ENCODE measurements at regions not wholly inside any gene's neighbourhood (a gene's known extent, or its start where the extent isn't known, plus 50 kb on each side); places are given as distances from the start of the nearest gene placed in this dataset.
"Not testable (repeated sequence)": the region's sequence is repeated elsewhere in the genome, so short reads cannot be mapped to it uniquely, and the experiment has no call there.

DNA sequence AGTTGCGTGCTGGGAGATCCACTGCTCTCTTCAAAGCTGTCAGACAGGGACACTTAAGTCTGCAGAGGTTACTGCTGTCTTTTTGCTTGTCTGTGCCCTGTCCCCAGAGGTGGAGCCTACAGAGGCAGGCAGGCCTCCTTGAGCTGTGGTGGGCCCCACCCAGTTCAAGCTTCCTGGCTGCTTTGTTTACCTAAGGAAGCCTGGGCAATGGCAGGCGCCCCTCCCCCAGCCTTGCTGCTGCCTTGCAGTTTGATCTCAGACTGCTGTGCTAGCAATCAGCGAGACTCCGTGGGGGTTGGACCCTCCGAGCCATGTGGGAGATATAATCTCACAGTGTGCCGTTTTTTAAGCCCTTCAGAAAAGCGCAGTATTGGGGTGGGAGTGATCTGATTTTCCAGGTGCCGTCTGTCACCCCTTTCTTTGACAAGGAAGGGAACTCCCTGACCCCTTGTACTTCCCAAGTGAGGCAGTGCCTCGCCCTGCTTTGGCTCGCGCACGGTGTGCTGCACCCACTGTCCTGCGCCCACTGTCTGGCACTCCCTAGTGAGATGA is 340.6 kb downstream of the PAX1 start:
- H3K27me3 Mint-ChIP-seq; ATAC-seq (ENCODE audit: low read depth); DNase-seq; H3K27ac Mint-ChIP-seq; H3K4me3 Mint-ChIP-seq; H3K36me3 Mint-ChIP-seq; POLR2A ChIA-PET; H3K9me3 Mint-ChIP-seq; H3K4me1 Mint-ChIP-seq: not testable (repeated sequence)

DNA sequence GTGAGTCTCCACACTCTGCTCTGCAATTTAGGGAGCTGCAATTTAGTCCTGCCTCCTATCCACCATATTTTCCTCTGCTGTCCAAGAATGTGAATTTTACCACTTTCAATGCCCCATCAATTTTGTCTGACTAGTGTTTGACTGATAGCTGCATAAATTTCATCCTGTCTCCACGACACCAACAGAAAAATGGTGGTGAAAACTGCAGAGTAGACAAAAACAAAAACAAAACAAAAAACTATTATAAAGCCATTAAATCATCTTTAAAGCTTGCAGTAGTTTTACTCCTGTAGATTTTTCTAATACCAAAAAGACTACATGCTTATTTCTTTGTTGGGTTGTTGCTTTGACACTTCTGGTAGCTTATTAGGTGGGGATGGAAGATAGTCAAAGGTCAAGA is 322.0 kb downstream of the PAX1 start:
- H3K4me1 Mint-ChIP-seq = no peaks in the 10 kb centered on the region

DNA sequence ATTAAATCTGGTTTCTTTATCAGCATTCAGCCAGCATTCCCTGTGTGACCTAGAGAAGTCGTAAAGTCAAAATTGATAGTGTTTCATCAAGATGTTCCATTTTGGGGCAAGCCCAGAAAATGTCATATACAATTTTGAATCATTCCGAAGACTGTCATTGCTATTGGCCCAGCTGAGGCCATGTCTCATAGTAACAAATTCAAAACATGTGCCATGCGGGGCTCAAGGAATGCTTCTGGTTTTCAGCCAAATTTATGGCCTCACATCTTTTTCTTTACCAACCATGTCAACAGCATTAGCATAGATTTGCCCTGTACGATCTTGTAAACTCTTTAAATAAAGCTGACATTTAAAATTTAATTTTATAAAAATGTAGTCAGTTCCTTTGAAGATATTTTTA is 314.7 kb downstream of the PAX1 start:
- ATAC-seq (ENCODE audit: low read depth) (no peak), DNase-seq (no peak)
- POLR2A ChIA-PET = no interaction called here
- H3K4me1 Mint-ChIP-seq = no peaks in the 10 kb centered on the region
- no peaks in the 10 kb centered on the region for H3K27me3 Mint-ChIP-seq
- no peak overlapping the region for H3K4me3 Mint-ChIP-seq
- H3K27ac Mint-ChIP-seq = no peak overlapping the region
- H3K36me3 Mint-ChIP-seq = no peaks in the 10 kb centered on the region
- peaks cover 14% of the 10 kb centered on the region for H3K9me3 Mint-ChIP-seq

More for the DNA sequence above, 322.0 kb downstream of the PAX1 start:
- ATAC-seq (ENCODE audit: low read depth) (no peak), DNase-seq (no peak)
- Mint-ChIP-seq H3K27me3 (no peaks in the 10 kb centered on the region), H3K27ac (no peak overlapping the region), H3K36me3 (no peaks in the 10 kb centered on the region), H3K9me3 (peaks cover 8% of the 10 kb centered on the region), H3K4me3 (no peak overlapping the region)
- POLR2A ChIA-PET = no interaction called here

DNA sequence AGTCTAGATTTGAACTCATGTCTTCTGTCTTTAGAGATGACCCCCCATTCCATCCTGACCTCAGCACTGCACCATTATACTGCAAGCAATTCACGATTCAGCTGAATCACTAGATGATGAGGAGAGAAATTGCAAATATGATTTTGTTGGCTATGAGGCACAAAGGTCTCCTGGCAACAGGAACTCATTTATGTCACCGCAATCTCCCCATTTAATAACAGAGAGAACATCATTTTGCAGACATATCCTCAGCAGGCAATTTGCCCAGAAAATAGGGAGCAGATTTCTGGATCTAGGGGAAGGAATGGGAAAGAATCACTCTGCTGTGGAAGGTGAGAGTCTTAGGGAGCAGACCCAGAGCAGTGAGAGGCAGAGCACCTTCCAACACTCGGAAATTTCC is 303.0 kb downstream of the PAX1 start:
- POLR2A ChIA-PET = no interaction called here
- peaks cover 2% of the 10 kb centered on the region for H3K9me3 Mint-ChIP-seq
- H3K27ac Mint-ChIP-seq = no peak overlapping the region
- no peak overlapping the region for H3K4me3 Mint-ChIP-seq
- H3K27me3 Mint-ChIP-seq = no peaks in the 10 kb centered on the region
- H3K36me3 Mint-ChIP-seq = no peaks in the 10 kb centered on the region
- no peak for ATAC-seq (ENCODE audit: low read depth)
- no peak for DNase-seq
- H3K4me1 Mint-ChIP-seq = no peaks in the 10 kb centered on the region

DNA sequence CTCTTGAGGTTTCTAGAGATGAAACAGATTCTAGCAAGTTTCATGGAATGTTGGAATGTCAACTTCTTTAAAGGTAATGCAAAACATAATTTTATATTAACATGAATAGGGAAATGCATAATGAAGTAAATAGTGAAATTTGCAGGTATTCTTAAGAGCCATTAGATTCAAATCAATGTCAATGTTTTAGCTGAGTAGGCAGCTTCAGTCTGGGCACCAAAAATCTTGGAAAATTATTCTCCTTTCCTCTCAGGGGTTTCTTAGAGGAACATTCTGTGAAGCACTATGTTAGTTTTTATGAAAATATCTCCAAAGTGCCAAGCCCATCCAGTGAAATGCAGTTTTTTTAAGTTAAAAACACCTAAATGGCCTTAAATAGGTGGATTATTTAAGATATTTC is 300.8 kb downstream of the PAX1 start:
- Mint-ChIP-seq H3K4me3 (no peak overlapping the region), H3K4me1 (no peaks in the 10 kb centered on the region), H3K36me3 (no peaks in the 10 kb centered on the region), H3K27me3 (no peaks in the 10 kb centered on the region), H3K27ac (no peak overlapping the region), H3K9me3 (peaks cover 1% of the 10 kb centered on the region)
- DNase-seq = no peak
- POLR2A ChIA-PET = no interaction called here
- ATAC-seq (ENCODE audit: low read depth) = no peak

DNA sequence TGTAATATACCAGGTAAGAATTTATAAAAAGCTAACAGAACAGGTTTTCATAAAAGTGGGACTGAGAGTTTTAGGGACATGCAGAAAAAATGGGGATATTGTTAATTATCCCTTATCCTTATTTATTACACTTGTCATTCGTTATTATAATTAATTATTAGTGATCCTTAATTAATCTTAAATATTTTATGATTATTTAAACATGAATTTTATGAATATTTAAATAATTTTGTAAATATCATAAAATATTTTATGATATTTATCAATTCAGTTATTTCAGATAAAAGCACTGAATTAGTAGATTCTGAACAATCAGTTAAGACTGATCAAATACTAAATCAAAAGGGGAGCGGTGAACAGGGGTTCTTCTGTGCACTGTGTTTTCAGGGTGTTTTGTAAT is 300.1 kb downstream of the PAX1 start:
- POLR2A ChIA-PET = no interaction called here
- H3K9me3 Mint-ChIP-seq = peaks cover under 1% of the 10 kb centered on the region
- H3K36me3 Mint-ChIP-seq = no peaks in the 10 kb centered on the region

DNA sequence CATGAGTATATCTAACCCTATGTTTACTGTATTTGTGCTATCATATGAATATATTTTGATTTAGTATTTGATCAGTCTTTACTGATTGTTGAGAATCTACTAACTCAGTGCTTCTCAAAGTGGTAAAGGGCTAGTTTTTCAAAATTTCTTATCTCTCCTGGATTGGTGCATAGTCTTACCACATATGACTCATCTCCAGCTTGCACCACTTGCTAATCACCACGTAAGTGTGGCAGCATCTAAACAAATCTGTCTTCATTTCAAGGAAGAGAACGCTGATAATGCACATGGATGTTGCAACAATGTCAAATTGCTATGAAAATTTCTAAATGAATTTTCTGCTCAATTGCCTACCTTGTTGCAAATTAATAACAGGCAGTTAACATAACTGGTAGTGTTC is 299.5 kb downstream of the PAX1 start:
- Mint-ChIP-seq H3K27me3 (no peaks in the 10 kb centered on the region), H3K4me3 (no peak overlapping the region), H3K27ac (no peak overlapping the region), H3K4me1 (no peaks in the 10 kb centered on the region), H3K36me3 (no peaks in the 10 kb centered on the region), H3K9me3 (peaks cover 3% of the 10 kb centered on the region)
- POLR2A ChIA-PET = no interaction called here
- DNase-seq (no peak), ATAC-seq (ENCODE audit: low read depth) (no peak)

More for the DNA sequence above, 300.1 kb downstream of the PAX1 start:
- ATAC-seq (ENCODE audit: low read depth) (no peak), DNase-seq (no peak)
- Mint-ChIP-seq H3K27me3 (no peaks in the 10 kb centered on the region), H3K4me3 (no peak overlapping the region), H3K27ac (no peak overlapping the region), H3K4me1 (no peaks in the 10 kb centered on the region)

DNA sequence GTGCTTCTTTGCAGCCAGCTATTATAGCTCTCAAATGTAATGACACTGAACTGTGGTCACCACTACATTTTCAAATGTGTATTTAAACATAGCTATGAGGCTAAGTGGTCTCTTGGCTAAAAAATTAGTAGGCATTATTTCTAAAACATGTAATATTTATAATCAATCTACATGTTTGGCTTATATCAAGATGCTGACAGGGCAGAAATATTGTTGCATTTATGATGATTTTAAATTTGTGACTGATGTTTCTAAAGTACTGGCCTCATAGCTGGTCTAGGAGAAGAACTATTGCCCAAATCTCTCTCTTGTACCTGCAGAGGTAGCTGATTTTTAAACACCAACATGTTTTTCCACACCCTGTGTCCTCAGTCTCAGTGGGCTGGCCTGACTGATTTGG is 298.2 kb downstream of the PAX1 start:
- Mint-ChIP-seq H3K27me3 (no peaks in the 10 kb centered on the region), H3K36me3 (no peaks in the 10 kb centered on the region), H3K4me3 (no peak overlapping the region), H3K4me1 (no peaks in the 10 kb centered on the region), H3K27ac (no peak overlapping the region), H3K9me3 (peaks cover 3% of the 10 kb centered on the region)
- ATAC-seq (ENCODE audit: low read depth) (no peak), DNase-seq (no peak)
- POLR2A ChIA-PET = no interaction called here

DNA sequence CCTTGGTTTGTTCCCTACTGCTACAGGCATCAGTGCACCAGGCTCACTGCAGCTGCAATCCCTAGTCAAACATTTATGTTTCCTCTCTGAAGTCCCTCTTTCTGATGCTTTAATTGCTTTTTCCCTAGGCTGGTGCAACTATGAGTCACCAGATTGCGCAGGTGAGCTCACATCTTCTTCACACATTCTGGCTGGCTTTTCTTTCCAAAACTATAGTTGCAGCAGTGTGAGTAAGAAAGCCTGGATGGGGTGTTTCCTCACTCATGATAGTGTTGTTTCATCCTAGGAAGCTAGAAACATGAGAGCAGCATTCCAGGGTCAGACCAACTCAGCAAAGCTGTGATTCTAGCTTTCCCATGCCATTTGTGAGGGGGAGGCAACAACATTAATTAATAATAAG is 296.4 kb downstream of the PAX1 start:
- peaks cover 3% of the 10 kb centered on the region for H3K9me3 Mint-ChIP-seq
- POLR2A ChIA-PET = no interaction called here
- DNase-seq = no peak
- H3K27me3 Mint-ChIP-seq = no peaks in the 10 kb centered on the region
- ATAC-seq (ENCODE audit: low read depth) = no peak
- H3K4me3 Mint-ChIP-seq = no peak overlapping the region
- no peaks in the 10 kb centered on the region for H3K4me1 Mint-ChIP-seq
- no peaks in the 10 kb centered on the region for H3K36me3 Mint-ChIP-seq
- H3K27ac Mint-ChIP-seq = no peak overlapping the region

DNA sequence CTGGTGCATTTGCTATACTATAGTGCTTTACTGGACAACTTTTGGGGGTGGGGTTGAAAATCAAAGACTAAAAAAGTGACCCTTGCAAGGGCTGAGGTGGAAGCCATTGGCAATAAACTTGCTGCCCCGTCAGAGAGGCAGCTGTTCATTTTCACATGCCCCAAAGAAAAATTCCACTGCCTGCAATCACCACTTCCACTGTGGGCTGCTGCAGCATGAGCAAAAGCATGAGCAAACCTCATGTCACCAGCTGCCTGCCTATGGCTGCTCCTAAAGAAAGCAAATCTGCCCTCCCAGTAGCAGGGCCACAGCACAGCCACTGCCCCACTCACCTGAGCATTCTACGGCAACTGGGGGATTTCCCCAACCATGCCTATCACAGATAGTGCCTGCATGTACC is 290.0 kb downstream of the PAX1 start:
- no peak for ATAC-seq (ENCODE audit: low read depth)
- Mint-ChIP-seq H3K4me3 (no peak overlapping the region), H3K9me3 (peaks cover 6% of the 10 kb centered on the region), H3K27ac (no peak overlapping the region), H3K4me1 (no peaks in the 10 kb centered on the region), H3K36me3 (no peaks in the 10 kb centered on the region), H3K27me3 (no peaks in the 10 kb centered on the region)
- DNase-seq = no peak
- POLR2A ChIA-PET = no interaction called here

DNA sequence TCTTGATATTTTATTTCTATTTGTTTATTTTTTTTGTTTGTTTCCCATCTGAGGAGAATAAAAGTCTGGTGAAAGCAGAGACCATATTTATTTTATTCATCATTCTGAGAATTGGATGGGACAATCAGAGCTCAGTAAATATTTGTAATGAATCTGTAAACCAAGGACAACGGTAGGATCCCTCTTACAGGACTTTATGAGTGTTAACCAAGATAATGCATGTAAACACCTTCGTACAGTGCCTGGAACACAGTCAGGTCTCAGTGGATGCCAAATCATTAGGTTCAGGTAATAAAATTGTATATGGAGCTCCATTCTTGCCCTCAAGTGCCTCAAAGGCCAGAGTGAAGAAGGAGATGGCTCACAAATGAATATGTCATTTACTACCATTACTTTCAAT is 288.7 kb downstream of the PAX1 start:
- Mint-ChIP-seq H3K36me3 (no peaks in the 10 kb centered on the region), H3K9me3 (peaks cover 4% of the 10 kb centered on the region), H3K27me3 (no peaks in the 10 kb centered on the region), H3K4me1 (no peaks in the 10 kb centered on the region), H3K27ac (no peak overlapping the region), H3K4me3 (no peak overlapping the region)
- POLR2A ChIA-PET = no interaction called here
- ATAC-seq (ENCODE audit: low read depth) = no peak
- DNase-seq = no peak

DNA sequence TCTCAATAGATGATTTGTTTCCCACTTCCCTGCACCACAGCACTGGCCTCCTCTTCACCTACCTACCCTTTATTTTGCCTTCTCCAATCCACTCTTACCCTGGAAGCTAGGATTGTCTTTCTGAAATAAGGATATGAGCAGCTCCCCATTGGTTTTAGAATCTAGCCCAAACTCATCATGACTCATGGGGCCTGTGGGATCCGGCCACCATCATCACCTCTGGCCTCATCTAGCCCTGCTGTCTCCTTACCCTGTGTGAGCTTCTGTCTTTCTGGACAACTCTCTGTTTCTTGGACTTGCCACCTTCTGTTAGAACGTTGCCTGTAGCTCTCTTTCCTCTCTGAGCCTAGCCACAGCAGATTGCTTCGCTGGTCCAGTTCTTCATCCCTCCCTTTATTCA is 277.1 kb downstream of the PAX1 start:
- Mint-ChIP-seq H3K4me3 (no peak overlapping the region), H3K36me3 (no peaks in the 10 kb centered on the region), H3K9me3 (peaks cover 8% of the 10 kb centered on the region), H3K27me3 (no peaks in the 10 kb centered on the region), H3K4me1 (no peaks in the 10 kb centered on the region), H3K27ac (no peak overlapping the region)
- no peak for DNase-seq
- POLR2A ChIA-PET = no interaction called here
- ATAC-seq (ENCODE audit: low read depth) = no peak

DNA sequence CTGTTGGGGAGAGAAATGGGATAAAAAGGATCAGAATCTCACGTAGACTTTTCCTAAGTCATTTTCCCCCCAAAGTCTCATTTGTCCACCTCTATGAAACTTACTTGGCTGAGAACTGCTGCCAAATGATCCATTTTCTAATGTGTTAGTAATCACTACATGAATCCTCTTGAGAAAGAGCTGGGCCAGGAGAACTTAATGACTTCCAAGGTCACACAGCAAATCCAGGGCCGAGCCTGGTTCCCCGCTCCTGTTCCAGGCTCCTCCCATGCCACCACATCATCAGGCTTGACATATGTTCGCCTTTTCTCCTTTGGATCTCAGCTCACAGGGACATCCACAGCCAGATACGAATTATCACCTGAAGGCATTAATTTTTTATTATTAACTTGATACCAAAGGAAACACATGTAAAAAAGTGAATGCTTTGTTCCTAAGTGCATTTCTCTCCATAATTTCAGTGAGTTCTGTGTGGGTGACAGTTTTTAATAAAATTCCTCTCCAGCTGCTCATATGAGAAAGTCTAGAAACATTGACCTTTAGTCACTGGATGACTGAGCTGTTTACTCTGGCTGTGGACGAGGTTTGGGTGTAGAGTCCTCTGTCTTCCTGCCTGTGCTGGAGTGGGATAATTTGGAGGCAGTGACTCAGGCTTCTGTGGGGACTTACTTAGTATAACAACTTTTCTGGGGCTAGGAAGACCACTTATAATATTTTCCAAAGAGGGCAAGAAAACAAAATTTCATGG is 276.3 kb downstream of the PAX1 start:
- DNase-seq (no peak), ATAC-seq (ENCODE audit: low read depth) (no peak)
- Mint-ChIP-seq H3K4me3 (no peak overlapping the region), H3K4me1 (no peaks in the 10 kb centered on the region), H3K27me3 (no peaks in the 10 kb centered on the region), H3K36me3 (no peaks in the 10 kb centered on the region), H3K27ac (no peak overlapping the region), H3K9me3 (peaks cover 9% of the 10 kb centered on the region)
- POLR2A ChIA-PET = no interaction called here

DNA sequence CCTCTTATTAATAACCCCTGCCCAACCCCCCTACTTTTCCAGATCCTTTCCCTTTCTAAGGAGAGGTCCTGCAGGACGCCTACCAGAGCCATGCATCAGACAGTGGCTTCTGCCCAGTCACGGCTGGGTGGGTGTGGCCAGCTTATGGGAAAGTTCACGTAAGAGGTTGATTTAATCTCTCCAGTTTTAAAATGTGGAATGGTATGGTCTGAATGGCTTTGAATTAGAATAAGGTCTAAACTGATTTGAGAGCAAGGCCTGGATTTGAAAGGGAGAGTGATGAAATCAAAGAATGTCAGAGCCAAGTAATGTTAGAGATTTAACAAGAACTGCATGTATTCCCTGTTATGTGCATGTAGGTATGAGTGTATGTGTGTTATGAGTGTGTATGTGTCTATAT is 275.7 kb downstream of the PAX1 start:
- Mint-ChIP-seq H3K9me3 (peaks cover 10% of the 10 kb centered on the region), H3K4me3 (no peak overlapping the region), H3K27ac (no peak overlapping the region), H3K4me1 (no peaks in the 10 kb centered on the region), H3K36me3 (no peaks in the 10 kb centered on the region), H3K27me3 (no peaks in the 10 kb centered on the region)
- POLR2A ChIA-PET = no interaction called here
- no peak for ATAC-seq (ENCODE audit: low read depth)
- no peak for DNase-seq

Measured in activated naive CD8-positive, alpha-beta T cell treated with anti-CD3 and anti-CD28 coated beads, Interleukin-2, amount 10 ng/mL, durations not matched to agents 7 days and 5 days (primary cell).